HL-60 (cell line): ENCODE measurements at regions not wholly inside any gene's neighbourhood (a gene's known extent, or its start where the extent isn't known, plus 50 kb on each side); places are given as distances from the start of the nearest gene placed in this dataset.

Source experiments
- CTCF ChIP-seq: IDR thresholded peaks from one replicate; pipeline ENCODE4 v1.5.1; 2011; ENCODE audit warnings: low read length, control low read depth, inconsistent platforms; ENCODE audit not compliant: insufficient read depth
- GABPA ChIP-seq: IDR thresholded peaks from 2 replicates; pipeline ENCODE4 v1.6.1; 2012; ENCODE audit warnings: low read depth
- POLR2AphosphoS5 ChIP-seq: IDR thresholded peaks from 2 replicates; pipeline ENCODE4 v1.6.1; 2012; ENCODE audit warnings: low read depth
- SPI1 ChIP-seq: IDR thresholded peaks from 2 replicates; pipeline ENCODE4 v1.6.1; 2012; ENCODE audit warnings: low read depth, mild to moderate bottlenecking, borderline replicate concordance
- TF ChIP-seq, protein P1 (sequence below): IDR thresholded peaks from 2 replicates; pipeline ENCODE4 v1.6.1; 2012; ENCODE audit warnings: low read depth; ENCODE audit not compliant: insufficient replicate concordance

DNA sequence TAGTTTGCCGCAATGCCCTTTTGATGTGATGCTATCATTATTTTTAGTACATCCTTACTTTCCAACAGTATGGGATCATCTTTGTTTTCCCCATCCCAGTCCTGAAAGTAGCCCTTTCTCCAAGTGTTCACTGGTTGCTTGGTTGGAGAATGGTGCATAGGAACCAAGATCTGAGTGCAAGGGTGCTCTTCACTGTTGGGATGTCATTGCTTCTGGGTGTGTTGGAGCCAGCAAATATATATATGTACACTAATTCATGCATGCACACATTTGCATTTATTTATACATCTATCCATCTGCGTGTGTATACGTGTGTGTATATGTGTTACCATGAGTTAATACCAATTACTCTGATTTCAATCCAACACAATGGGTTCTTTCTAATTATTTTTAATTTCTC is 64.1 kb upstream of the RFLNA start:
- TF ChIP-seq CTCF (no peak), GABPA (no peak), POLR2AphosphoS5 (no peak), SPI1 (no peak)
- TF ChIP-seq, protein P1, sequence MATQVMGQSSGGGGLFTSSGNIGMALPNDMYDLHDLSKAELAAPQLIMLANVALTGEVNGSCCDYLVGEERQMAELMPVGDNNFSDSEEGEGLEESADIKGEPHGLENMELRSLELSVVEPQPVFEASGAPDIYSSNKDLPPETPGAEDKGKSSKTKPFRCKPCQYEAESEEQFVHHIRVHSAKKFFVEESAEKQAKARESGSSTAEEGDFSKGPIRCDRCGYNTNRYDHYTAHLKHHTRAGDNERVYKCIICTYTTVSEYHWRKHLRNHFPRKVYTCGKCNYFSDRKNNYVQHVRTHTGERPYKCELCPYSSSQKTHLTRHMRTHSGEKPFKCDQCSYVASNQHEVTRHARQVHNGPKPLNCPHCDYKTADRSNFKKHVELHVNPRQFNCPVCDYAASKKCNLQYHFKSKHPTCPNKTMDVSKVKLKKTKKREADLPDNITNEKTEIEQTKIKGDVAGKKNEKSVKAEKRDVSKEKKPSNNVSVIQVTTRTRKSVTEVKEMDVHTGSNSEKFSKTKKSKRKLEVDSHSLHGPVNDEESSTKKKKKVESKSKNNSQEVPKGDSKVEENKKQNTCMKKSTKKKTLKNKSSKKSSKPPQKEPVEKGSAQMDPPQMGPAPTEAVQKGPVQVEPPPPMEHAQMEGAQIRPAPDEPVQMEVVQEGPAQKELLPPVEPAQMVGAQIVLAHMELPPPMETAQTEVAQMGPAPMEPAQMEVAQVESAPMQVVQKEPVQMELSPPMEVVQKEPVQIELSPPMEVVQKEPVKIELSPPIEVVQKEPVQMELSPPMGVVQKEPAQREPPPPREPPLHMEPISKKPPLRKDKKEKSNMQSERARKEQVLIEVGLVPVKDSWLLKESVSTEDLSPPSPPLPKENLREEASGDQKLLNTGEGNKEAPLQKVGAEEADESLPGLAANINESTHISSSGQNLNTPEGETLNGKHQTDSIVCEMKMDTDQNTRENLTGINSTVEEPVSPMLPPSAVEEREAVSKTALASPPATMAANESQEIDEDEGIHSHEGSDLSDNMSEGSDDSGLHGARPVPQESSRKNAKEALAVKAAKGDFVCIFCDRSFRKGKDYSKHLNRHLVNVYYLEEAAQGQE = no peak
